ENCODE measurements at regions not wholly inside any gene's neighbourhood (a gene's known extent, or its start where the extent isn't known, plus 50 kb on each side); places are given as distances from the start of the nearest gene placed in this dataset.

DNA sequence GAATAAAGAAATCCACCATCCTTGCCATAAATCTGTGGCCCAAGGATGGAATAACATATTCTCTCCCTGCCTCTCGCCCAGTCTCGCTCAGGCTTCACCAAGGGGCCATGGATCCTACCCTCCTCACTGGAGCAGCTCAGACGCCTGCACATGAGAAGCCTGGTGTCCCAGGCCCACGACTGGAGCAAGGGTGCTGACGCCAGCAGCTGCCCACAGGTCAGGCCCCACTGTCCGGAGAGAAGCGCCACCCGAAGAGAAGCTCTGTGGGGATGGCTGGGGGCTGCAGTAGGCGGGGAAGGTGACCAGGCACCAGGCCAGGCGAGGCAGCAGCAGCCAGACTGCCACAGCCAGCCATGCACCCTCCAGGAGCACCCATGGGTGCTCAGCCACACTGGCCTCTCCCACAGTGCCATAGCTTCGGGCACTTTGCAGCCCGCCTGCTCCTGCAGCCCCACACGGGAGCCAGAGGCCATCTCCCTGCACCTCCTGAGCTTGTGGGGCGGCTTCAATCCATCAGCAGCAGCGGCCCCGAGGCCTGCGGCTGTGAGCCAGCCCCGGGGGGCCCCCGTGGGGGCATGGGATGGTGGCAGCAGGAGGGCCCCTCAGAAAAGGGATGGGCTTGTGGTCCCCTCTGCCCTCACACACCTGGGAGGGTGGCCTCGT is 286.2 kb upstream of the SGK1 start:
- TF ChIP-seq, protein P1, sequence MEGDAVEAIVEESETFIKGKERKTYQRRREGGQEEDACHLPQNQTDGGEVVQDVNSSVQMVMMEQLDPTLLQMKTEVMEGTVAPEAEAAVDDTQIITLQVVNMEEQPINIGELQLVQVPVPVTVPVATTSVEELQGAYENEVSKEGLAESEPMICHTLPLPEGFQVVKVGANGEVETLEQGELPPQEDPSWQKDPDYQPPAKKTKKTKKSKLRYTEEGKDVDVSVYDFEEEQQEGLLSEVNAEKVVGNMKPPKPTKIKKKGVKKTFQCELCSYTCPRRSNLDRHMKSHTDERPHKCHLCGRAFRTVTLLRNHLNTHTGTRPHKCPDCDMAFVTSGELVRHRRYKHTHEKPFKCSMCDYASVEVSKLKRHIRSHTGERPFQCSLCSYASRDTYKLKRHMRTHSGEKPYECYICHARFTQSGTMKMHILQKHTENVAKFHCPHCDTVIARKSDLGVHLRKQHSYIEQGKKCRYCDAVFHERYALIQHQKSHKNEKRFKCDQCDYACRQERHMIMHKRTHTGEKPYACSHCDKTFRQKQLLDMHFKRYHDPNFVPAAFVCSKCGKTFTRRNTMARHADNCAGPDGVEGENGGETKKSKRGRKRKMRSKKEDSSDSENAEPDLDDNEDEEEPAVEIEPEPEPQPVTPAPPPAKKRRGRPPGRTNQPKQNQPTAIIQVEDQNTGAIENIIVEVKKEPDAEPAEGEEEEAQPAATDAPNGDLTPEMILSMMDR (conservative IDR thresholded peaks at IDR 0.05), result no peak
- no peak for TF ChIP-seq ZFX (IDR thresholded peaks at IDR 0.05)
- no peak overlapping the region for H3K27ac ChIP-seq

DNA sequence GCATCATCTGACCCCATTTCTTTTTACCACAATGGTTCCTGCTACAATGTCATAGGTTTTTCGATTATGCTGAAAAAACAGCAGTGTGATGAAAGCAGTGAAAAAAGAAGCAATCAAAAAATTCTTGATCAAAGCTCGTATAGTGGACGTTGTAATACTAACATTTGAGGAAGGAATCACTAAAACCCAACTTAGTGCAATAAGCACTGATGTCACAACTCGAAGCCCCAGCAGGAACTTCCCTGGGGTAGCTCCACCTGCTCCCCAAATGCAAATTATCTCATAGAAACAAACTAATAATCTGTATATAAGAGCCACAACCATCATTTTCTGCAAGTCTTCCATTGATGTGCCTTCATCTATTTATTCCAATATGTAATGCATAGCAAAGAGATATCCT is 285.6 kb upstream of the SGK1 start:
- TF ChIP-seq, protein P1 (conservative IDR thresholded peaks at IDR 0.05), result no peak
- TF ChIP-seq ZFX (IDR thresholded peaks at IDR 0.05), result no peak
- H3K27ac ChIP-seq, result no peak overlapping the region

DNA sequence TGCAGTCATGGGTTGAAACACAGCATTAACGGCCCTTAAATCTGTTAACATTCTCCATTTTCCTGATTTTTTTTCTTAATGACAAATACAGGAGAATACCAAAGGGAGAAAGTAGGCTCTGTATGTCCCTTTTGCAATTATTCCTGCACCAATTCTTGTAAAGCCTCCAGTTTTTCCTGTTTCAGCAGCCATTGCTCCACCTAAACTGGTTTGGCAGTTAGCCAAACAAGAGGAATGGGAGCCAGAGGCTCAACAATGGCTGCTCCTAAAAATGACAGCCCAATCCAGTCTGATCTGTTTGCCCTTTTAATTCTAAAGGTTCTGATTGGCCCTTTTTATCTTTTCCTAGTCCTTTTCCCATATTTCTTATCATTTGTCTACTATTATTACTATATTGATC is 284.2 kb upstream of the SGK1 start:
- H3K27ac ChIP-seq, result no peak overlapping the region
- TF ChIP-seq ZFX (IDR thresholded peaks at IDR 0.05), result no peak

DNA sequence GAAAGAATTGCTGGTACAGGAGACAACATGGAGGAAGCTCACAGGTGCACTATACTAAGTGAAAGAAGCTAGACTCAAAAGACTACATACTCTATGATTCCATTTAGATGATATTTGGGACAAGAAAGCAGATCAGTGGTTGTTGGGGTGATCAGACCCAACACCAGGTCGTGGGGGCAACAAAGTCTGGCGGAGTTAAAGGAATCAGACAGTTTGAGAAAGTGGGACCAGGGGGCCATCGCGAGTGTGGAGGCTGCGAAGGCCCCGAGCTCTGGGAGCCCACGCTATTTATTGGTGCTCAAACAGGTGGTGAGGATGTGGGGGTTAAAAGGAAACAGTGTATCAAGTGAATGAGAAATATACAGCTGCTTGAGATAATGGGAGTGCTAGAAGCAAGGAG is 282.8 kb upstream of the SGK1 start:
- no peak overlapping the region for H3K27ac ChIP-seq
- no peak for TF ChIP-seq ZFX (IDR thresholded peaks at IDR 0.05)
- TF ChIP-seq, protein P1 (conservative IDR thresholded peaks at IDR 0.05), result no peak

DNA sequence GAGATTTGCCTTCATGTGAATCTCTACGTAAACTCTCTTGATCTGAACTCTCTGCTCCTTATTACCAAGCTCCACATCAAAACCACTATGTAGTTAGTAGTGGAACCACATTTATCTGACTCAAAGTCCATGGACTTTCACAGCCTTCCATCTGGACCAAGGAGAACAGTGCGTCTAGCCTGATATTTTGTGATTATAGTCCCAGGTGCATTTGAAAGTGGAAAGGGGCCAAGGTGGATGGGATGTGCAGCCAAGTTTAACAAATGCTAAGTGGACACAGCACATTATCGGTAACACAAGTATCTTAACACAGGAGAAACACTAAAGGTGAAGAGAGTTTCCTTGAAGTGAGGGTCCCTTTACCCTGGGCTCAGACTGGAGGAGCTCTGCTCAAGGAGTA is 281.2 kb upstream of the SGK1 start:
- TF ChIP-seq, protein P1 (conservative IDR thresholded peaks at IDR 0.05), result no peak
- no peak for TF ChIP-seq ZFX (IDR thresholded peaks at IDR 0.05)
- no peak overlapping the region for H3K27ac ChIP-seq

DNA sequence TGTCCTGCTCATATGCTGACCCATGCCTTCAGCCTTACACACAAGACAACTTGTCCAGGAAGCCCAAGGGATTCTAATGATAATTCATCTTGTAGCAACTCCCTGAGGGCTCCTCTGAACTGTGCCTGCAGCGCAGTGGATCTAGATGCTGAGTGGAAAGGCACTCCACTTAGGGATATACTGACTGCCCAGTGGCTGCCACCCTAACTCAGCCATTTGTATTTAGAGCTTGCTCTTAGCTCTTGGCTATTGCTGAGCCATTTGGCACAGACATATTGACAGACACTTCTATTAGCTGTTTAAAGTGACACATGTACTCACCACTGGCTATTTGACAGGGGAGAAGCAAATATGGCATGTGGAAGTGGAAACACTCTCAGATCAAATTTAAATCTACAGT is 278.3 kb upstream of the SGK1 start:
- no peak overlapping the region for H3K27ac ChIP-seq
- TF ChIP-seq, protein P1 (conservative IDR thresholded peaks at IDR 0.05), result no peak
- TF ChIP-seq ZFX (IDR thresholded peaks at IDR 0.05), result no peak

DNA sequence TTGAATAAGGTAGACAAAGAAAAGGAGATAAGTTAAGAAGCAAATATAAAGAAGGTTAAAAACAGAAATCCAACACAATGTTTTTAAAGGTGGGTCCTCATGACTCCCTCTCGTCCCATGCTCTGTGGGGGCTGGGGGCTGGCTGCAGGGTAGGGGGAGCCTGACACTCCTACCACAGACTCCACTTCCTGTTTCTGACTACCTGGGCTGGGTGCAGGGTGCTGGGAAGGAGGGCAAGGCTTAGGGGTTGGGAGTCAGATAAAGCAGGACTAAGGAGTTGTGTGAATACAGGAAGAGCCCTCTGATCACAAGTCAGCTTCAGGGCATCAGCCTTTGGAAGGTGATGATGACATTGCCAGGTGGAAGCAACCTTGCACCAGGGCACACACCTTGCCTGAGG is 277.0 kb upstream of the SGK1 start:
- TF ChIP-seq, protein P1 (conservative IDR thresholded peaks at IDR 0.05), result no peak
- TF ChIP-seq ZFX (IDR thresholded peaks at IDR 0.05), result no peak
- H3K27ac ChIP-seq, result no peak overlapping the region

DNA sequence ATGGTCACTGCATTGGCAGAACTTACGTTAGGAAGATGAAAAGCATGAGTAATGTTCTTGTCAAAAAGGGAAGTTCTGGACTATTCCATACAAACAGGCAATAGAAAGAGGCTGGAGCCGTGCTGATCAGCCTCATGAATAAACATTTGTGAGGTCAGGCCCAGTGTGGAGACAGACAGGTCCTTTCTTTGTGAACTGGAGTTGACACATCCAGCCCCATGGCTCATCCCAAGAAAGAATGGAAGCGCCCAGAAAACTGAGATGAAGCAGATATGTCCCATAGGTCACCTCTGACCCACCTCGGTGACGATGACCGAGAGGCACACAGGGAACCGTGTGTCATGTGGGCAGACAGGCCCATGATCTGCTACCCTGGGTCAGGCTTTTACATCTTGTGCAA is 276.0 kb upstream of the SGK1 start:
- TF ChIP-seq, protein P1 (conservative IDR thresholded peaks at IDR 0.05), result no peak
- no peak for TF ChIP-seq ZFX (IDR thresholded peaks at IDR 0.05)
- no peak overlapping the region for H3K27ac ChIP-seq
